ENCODE measurements at regions not wholly inside any gene's neighbourhood (a gene's known extent, or its start where the extent isn't known, plus 50 kb on each side); places are given as distances from the start of the nearest gene placed in this dataset.

DNA sequence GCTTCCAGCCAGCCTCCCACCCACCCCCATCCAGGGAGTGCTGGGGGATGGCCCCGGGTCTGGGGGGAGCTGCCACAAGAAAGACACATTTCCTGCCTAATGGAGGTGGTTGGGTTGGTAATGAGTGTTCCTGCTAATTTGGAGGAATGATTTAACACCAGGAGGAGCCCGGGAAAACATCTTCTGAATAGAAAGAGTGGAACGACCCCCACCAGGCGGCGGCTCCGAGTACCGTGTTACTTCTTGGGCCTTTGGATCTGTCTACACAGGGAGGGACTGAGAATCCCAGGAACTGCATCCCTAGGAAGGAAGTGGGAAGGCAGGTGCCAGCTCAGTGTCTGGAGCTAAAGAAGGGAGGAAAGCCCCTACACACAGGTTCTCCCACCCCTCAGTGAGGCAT lies 64.6 kb downstream of the TSPAN17 start:
- H3K27ac Mint-ChIP-seq: no peak overlapping the region
- no peak overlapping the region for H3K4me3 Mint-ChIP-seq
- no peak for DNase-seq (ENCODE audit: low spot score)
- H3K4me1 Mint-ChIP-seq (ENCODE audit: low read depth): peaks cover 2% of the 10 kb centered on the region
- no peaks in the 10 kb centered on the region for H3K36me3 Mint-ChIP-seq (ENCODE audit: low read depth)
- H3K27me3 Mint-ChIP-seq (ENCODE audit: low read depth): peaks cover 13% of the 10 kb centered on the region
- H3K9me3 Mint-ChIP-seq: no peaks in the 10 kb centered on the region

GRCh38 chr5:176712546-176713304 lies 65.4 kb downstream of the TSPAN17 start:
- no peak for DNase-seq (ENCODE audit: low spot score)
- Mint-ChIP-seq H3K27ac (no peak overlapping the region), H3K4me3 (no peak overlapping the region), H3K36me3 (ENCODE audit: low read depth) (no peaks in the 10 kb centered on the region), H3K27me3 (ENCODE audit: low read depth) (peaks cover 13% of the 10 kb centered on the region), H3K9me3 (no peaks in the 10 kb centered on the region), H3K4me1 (ENCODE audit: low read depth) (peaks cover 2% of the 10 kb centered on the region)

- Mint-ChIP-seq H3K27ac (no peak overlapping the region), H3K27me3 (ENCODE audit: low read depth) (peaks cover 13% of the 10 kb centered on the region), H3K4me3 (no peak overlapping the region)
Observed at GRCh38 chr5:176713409-176713808, 66.1 kb downstream of the TSPAN17 start.

DNA sequence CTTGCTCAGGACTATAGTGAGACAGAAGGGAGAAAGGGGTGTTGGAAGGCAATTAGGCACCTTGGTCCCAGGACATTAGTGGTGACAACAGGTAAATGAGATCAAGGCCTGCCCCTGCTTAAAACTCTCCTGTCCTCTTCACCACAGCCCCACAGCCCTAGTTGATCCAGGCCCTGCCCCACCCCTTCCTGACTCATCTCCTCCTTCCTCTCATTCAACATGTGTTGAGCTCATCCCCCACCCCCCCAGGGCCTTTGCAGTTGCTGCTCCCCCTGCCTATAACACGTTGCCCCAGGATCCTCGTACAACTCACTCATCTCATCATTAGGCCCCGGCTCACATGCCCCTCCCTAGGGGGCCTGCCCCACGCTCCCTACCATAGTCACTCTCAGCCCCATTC lies 66.8 kb downstream of the TSPAN17 start:
- Mint-ChIP-seq H3K27ac (no peak overlapping the region), H3K27me3 (ENCODE audit: low read depth) (peaks cover 13% of the 10 kb centered on the region), H3K4me1 (ENCODE audit: low read depth) (peaks cover 2% of the 10 kb centered on the region), H3K4me3 (no peak overlapping the region), H3K36me3 (ENCODE audit: low read depth) (no peaks in the 10 kb centered on the region), H3K9me3 (no peaks in the 10 kb centered on the region)
- no peak for DNase-seq (ENCODE audit: low spot score)

More at GRCh38 chr5:176713409-176713808, 66.1 kb downstream of the TSPAN17 start:
- Mint-ChIP-seq H3K4me1 (ENCODE audit: low read depth) (peaks cover 2% of the 10 kb centered on the region), H3K36me3 (ENCODE audit: low read depth) (no peaks in the 10 kb centered on the region), H3K9me3 (no peaks in the 10 kb centered on the region)
- DNase-seq (ENCODE audit: low spot score): no peak

DNA sequence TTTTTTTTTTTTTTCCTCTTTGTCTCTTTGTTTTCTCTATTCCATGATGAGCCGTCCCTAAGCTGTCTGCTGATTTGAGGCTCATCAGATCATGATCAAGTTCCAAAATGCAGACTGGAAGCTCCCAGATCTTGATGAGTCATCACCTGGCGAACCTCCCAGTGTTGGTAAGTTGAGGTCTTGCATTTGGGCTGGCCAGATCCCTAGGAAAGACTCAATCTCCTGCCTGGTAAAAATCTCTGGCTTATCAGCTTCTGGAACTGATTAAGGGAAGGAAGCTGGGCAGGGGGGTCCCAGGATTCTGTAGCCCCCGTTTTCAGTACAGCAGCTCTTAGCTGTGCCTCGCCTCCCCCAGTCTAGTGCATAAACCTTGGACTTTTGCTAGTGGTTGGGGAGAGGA lies 69.0 kb downstream of the TSPAN17 start:
- H3K36me3 Mint-ChIP-seq (ENCODE audit: low read depth): no peaks in the 10 kb centered on the region
- peaks cover 2% of the 10 kb centered on the region for H3K4me1 Mint-ChIP-seq (ENCODE audit: low read depth)
- H3K27me3 Mint-ChIP-seq (ENCODE audit: low read depth): peaks cover 18% of the 10 kb centered on the region
- no peak for DNase-seq (ENCODE audit: low spot score)
- H3K4me3 Mint-ChIP-seq: no peak overlapping the region
- no peak overlapping the region for H3K27ac Mint-ChIP-seq
- no peaks in the 10 kb centered on the region for H3K9me3 Mint-ChIP-seq

- Mint-ChIP-seq H3K4me3 (no peak overlapping the region), H3K36me3 (ENCODE audit: low read depth) (no peaks in the 10 kb centered on the region), H3K27me3 (ENCODE audit: low read depth) (peaks cover 18% of the 10 kb centered on the region), H3K27ac (no peak overlapping the region), H3K9me3 (no peaks in the 10 kb centered on the region), H3K4me1 (ENCODE audit: low read depth) (peaks cover 2% of the 10 kb centered on the region)
- no peak for DNase-seq (ENCODE audit: low spot score)
Observed at GRCh38 chr5:176719113-176719739, 71.9 kb downstream of the TSPAN17 start.

GRCh38 chr5:176721509-176721908 lies 74.2 kb downstream of the TSPAN17 start:
- no peaks in the 10 kb centered on the region for H3K36me3 Mint-ChIP-seq (ENCODE audit: low read depth)
- no peak overlapping the region for H3K4me3 Mint-ChIP-seq
- no peak overlapping the region for H3K27ac Mint-ChIP-seq
- peaks cover 28% of the 10 kb centered on the region for H3K27me3 Mint-ChIP-seq (ENCODE audit: low read depth)
- no peaks in the 10 kb centered on the region for H3K9me3 Mint-ChIP-seq
- peaks cover 2% of the 10 kb centered on the region for H3K4me1 Mint-ChIP-seq (ENCODE audit: low read depth)
- DNase-seq (ENCODE audit: low spot score): no peak

- H3K27me3 Mint-ChIP-seq (ENCODE audit: low read depth): peaks cover 32% of the 10 kb centered on the region
- no peak overlapping the region for H3K4me3 Mint-ChIP-seq
- H3K27ac Mint-ChIP-seq: no peak overlapping the region
- no peaks in the 10 kb centered on the region for H3K36me3 Mint-ChIP-seq (ENCODE audit: low read depth)
- no peak for DNase-seq (ENCODE audit: low spot score)
- peaks cover 2% of the 10 kb centered on the region for H3K4me1 Mint-ChIP-seq (ENCODE audit: low read depth)
- no peaks in the 10 kb centered on the region for H3K9me3 Mint-ChIP-seq
Observed at GRCh38 chr5:176722757-176723156, 75.5 kb downstream of the TSPAN17 start.

DNA sequence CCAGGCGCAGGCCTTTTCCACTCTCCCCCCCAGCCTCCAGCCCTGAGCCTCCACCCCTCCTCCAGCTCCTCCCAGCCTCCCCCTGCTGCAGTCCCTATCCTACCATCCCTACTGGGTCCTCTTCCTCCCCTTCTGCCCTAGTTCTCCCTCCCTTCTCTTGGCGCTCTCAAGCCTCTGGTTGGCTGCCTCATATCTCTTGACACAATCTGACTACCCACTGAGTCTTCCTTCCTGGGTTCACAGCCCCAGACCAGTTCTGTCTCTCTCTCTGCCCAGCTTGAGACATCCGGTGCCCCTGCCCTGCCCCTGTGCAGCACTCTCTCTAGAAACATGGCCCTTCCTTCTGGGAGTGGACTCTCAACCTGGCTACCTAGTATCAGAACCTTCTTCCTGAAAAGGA lies 76.2 kb downstream of the TSPAN17 start:
- Mint-ChIP-seq H3K36me3 (ENCODE audit: low read depth) (no peaks in the 10 kb centered on the region), H3K27ac (no peak overlapping the region), H3K27me3 (ENCODE audit: low read depth) (peaks cover 32% of the 10 kb centered on the region), H3K4me3 (no peak overlapping the region), H3K4me1 (ENCODE audit: low read depth) (peaks cover 2% of the 10 kb centered on the region), H3K9me3 (no peaks in the 10 kb centered on the region)
- no peak for DNase-seq (ENCODE audit: low spot score)

GRCh38 chr5:176724472-176724871 lies 77.2 kb downstream of the TSPAN17 start:
- H3K36me3 Mint-ChIP-seq (ENCODE audit: low read depth): no peaks in the 10 kb centered on the region
- H3K27ac Mint-ChIP-seq: no peak overlapping the region
- peaks cover 30% of the 10 kb centered on the region for H3K27me3 Mint-ChIP-seq (ENCODE audit: low read depth)
- H3K4me1 Mint-ChIP-seq (ENCODE audit: low read depth): peaks cover 2% of the 10 kb centered on the region
- no peak overlapping the region for H3K4me3 Mint-ChIP-seq
- DNase-seq (ENCODE audit: low spot score): no peak
- H3K9me3 Mint-ChIP-seq: no peaks in the 10 kb centered on the region

DNA sequence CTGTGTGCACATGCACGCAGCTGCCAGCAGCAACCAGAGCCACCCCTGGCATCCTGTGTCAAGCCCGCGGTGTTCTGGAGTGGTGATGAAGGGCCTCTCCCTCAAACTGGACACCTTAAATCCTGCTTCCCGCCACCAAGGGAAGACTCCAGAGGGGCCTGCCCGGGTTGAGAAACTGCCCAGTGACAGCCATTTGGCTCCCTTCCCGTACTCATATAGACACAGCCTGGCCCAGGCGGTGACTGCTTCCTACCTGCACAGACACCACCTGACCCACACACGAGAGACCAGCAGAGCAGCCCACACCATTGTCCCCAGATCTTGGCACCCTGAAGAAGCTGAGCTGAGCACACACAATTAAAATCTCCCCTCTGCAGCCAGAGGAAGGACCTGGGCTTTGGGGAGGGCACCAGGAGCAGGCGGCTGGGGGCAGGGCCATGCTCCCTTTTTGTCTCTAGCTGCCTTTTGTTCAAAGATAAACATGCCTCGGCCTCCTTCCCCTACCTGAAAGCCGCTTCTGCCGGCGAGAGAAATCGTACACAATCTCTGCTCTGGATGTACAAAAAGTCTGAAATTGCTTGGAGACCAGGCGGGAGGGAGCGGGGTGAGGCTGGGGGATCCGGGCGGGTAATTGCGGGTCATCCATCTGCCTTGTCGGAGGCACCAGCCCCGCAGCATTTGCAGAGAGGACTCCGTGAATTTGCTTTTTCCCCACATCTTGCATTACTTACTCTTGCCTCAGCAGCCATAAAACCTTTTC lies 78.4 kb downstream of the TSPAN17 start:
- DNase-seq (ENCODE audit: low spot score): no peak
- no peak overlapping the region for H3K4me3 Mint-ChIP-seq
- no peaks in the 10 kb centered on the region for H3K36me3 Mint-ChIP-seq (ENCODE audit: low read depth)
- H3K27me3 Mint-ChIP-seq (ENCODE audit: low read depth): peaks cover 31% of the 10 kb centered on the region
- H3K4me1 Mint-ChIP-seq (ENCODE audit: low read depth): peaks cover 2% of the 10 kb centered on the region
- no peaks in the 10 kb centered on the region for H3K9me3 Mint-ChIP-seq
- H3K27ac Mint-ChIP-seq: no peak overlapping the region

DNA sequence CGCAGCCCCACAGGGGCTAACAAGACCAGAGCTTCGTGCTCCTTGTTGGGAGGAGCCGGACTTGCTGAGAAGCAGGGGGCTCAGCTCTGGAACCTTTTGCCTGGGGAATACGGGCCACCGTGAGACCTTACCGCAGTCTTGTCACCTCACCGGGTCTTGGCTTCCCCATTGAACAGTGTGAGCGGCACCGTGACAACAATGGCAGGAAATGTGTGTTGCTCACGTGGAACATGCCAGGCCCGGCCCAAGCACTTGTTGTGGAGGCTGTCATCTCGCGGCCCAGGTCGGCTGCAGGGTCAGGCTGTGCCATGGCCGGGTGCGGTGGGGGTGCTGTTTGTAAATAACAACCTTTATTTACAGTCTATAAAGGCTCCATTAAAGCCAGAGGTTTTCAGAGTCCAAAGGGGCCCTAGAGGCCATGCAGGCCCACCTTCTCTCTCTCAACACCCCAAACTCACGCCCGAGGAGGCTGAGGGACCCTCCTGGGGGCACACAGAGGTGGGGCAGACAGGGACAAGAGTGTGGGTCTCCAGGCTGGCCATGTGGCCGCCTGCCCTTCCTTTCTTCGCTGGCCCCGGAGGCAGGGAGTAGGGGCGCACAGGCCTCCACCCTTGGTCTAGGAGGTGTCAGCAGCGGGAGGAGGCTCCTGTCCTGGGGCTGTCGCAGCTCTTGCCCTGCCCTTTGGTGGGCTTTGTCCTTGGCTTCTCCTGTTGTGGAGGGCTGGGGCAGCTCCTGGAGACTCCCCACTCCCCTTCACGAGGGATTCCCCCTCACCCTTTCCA lies 79.7 kb downstream of the TSPAN17 start:
- H3K9me3 Mint-ChIP-seq: no peaks in the 10 kb centered on the region
- H3K36me3 Mint-ChIP-seq (ENCODE audit: low read depth): no peaks in the 10 kb centered on the region
- no peak overlapping the region for H3K27ac Mint-ChIP-seq
- no peak overlapping the region for H3K4me3 Mint-ChIP-seq
- DNase-seq (ENCODE audit: low spot score): no peak
- peaks cover 2% of the 10 kb centered on the region for H3K4me1 Mint-ChIP-seq (ENCODE audit: low read depth)
- peaks cover 31% of the 10 kb centered on the region for H3K27me3 Mint-ChIP-seq (ENCODE audit: low read depth)

DNA sequence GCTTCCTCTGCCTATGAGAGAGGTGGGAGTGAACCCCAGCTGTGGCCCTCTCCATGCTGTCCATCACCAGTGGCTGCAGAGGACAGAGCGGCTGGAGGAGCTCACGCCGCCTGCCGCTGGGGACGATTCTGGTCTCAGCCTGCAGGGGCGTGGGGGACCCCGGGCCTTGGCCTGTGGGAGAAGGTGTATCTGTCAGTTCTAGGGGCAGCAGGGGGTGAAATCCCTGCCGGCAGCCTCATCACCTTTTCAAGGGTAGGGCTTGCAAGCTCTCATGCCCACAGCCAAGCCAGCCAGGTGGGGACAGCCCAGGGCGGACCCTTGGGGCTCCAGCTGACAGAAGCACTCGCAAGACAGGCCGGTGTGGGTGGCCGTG lies 80.2 kb downstream of the TSPAN17 start:
- no peak overlapping the region for H3K27ac Mint-ChIP-seq
- no peaks in the 10 kb centered on the region for H3K9me3 Mint-ChIP-seq
- H3K36me3 Mint-ChIP-seq (ENCODE audit: low read depth): no peaks in the 10 kb centered on the region
- H3K4me1 Mint-ChIP-seq (ENCODE audit: low read depth): peaks cover 2% of the 10 kb centered on the region
- H3K27me3 Mint-ChIP-seq (ENCODE audit: low read depth): peaks cover 29% of the 10 kb centered on the region
- DNase-seq (ENCODE audit: low spot score): no peak
- H3K4me3 Mint-ChIP-seq: no peak overlapping the region
